ENCODE measurements at regions not wholly inside any gene's neighbourhood (a gene's known extent, or its start where the extent isn't known, plus 50 kb on each side); places are given as distances from the start of the nearest gene placed in this dataset.

GRCh38 chr2:118766871-118767270, 80.6 kb downstream of the EN1 start:
- TF ChIP-seq CTCF (conservative IDR thresholded peaks at IDR 0.05) (no peak), ZFX (IDR thresholded peaks at IDR 0.05) (no peak)
